HUES6 (cell line): ENCODE measurements at regions not wholly inside any gene's neighbourhood (a gene's known extent, or its start where the extent isn't known, plus 50 kb on each side); places are given as distances from the start of the nearest gene placed in this dataset.

Source experiments
- H3K27ac ChIP-seq: 2 replicates; pipeline ENCODE4 v1.7.0; 2013; ENCODE audit warnings: low read depth, mild to moderate bottlenecking, low read length, inconsistent platforms
- H3K27me3 ChIP-seq: 2 replicates; pipeline ENCODE4 v1.6.1; 2013; ENCODE audit warnings: low read length; ENCODE audit not compliant: control insufficient read depth, insufficient read depth
- H3K36me3 ChIP-seq: 2 replicates; pipeline ENCODE4 v1.6.1; 2013; ENCODE audit warnings: low read length; ENCODE audit not compliant: control insufficient read depth, insufficient read depth
- H3K4me1 ChIP-seq: 2 replicates; pipeline ENCODE4 v1.6.1; 2013; ENCODE audit warnings: low read length; ENCODE audit not compliant: control insufficient read depth, insufficient read depth
- H3K4me3 ChIP-seq: 2 replicates; pipeline ENCODE4 v1.5.1; 2013; ENCODE audit warnings: low read depth, low read length
- H3K9ac ChIP-seq: one replicate; pipeline ENCODE4 v1.6.1; 2013; ENCODE audit warnings: mild to moderate bottlenecking, low read length
- H3K9me3 ChIP-seq: 2 replicates; pipeline ENCODE4 v1.6.1; 2013; ENCODE audit warnings: low read depth, low read length; ENCODE audit not compliant: control insufficient read depth, insufficient read depth

DNA sequence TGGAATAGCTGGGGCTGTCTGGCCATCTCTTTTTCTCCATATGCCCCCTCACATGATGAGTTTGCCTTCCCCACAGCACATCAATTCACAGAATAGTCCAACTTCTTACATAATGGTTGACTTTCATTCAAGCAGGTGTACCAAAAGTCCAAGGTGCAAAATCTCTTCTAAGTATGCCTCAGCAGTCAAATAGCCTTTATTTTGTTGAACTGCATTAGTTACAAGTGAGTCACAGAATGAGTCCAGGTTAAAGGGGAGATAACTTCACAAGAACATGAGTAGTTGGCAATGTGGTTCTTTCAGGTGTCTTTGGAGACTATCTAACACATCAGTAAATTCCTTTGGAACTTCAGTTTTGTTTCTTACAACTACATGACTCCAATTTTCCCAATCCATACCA lies 672.5 kb downstream of the PRELID2 start:
- Histone ChIP-seq H3K27ac (no peak overlapping the region), H3K4me3 (no peak overlapping the region), H3K36me3 (no peaks in the 10 kb centered on the region), H3K4me1 (peaks cover 23% of the 10 kb centered on the region), H3K9me3 (no peaks in the 10 kb centered on the region), H3K9ac (no peak overlapping the region), H3K27me3 (no peaks in the 10 kb centered on the region; the same call in 1 of the 2 replicates)

DNA sequence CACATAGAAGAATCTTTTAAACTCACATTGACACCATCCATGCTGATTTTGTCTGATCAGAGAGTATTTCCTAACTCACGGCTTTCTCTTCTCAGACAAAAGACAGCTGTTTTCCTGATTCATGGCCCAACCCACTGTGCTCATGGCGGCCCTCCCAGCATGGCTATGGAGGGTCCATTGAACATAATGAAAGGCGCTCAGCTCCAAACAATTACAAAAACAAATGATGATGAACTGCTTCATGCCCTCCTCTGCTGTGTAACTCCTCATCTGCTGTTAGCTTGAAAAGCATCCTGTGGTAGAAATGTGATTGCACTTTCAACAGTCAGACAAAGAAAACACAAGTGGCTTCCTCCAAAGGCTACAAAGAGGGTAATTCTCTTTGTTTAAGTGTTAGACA lies 673.8 kb downstream of the PRELID2 start:
- Histone ChIP-seq H3K9ac (no peak overlapping the region), H3K4me1 (peaks cover 23% of the 10 kb centered on the region), H3K36me3 (no peaks in the 10 kb centered on the region), H3K9me3 (no peaks in the 10 kb centered on the region), H3K4me3 (no peak overlapping the region), H3K27ac (no peak overlapping the region), H3K27me3 (no peaks in the 10 kb centered on the region; the same call in 1 of the 2 replicates)

DNA sequence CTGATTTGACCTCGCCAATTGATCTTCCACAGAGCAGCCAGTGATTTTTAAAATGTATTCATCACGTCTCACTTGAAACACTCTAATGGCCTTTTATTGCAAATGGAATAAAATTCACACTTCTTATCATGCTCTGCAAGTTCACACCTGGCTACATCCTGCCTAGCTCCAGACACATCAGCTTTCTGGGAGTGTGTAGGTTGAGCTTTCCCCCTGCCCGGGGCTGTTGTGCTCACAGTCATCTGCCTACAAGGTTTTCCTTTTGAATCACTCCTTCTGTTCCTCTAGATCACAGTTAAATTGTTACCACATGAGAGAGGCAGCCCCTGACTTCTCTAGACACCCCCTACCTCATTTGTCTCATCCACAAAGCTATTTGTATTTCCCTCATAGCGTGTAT lies 674.5 kb downstream of the PRELID2 start:
- no peaks in the 10 kb centered on the region for H3K36me3 ChIP-seq
- no peaks in the 10 kb centered on the region for H3K9me3 ChIP-seq
- H3K27ac ChIP-seq: no peak overlapping the region
- no peak overlapping the region for H3K9ac ChIP-seq
- H3K4me1 ChIP-seq: peaks cover 23% of the 10 kb centered on the region
- H3K27me3 ChIP-seq: no peaks in the 10 kb centered on the region; the same call in 1 of the 2 replicates
- H3K4me3 ChIP-seq: no peak overlapping the region

DNA sequence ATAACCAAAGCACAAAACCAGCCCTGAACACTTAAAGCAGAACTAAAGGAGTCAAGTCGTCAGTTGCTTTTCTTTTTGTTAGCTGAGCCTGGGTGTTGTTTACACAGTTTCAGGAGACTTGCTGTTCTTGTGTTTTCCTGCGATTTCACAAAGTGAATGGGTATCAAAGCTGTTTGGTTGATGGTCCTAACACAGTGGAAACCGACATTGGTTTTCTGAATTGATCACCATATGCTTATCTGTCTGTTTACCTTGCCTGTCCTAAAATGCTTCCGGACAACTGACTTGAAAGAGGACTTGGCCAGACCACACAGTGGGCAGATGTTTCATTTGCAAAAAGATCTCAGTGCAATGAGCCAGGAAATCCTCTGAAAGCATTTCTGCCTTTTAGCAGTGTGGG lies 676.4 kb downstream of the PRELID2 start:
- H3K36me3 ChIP-seq: no peaks in the 10 kb centered on the region
- no peak overlapping the region for H3K27ac ChIP-seq
- no peak overlapping the region for H3K9ac ChIP-seq
- no peaks in the 10 kb centered on the region for H3K9me3 ChIP-seq
- H3K4me3 ChIP-seq: no peak overlapping the region
- H3K4me1 ChIP-seq: peaks cover 23% of the 10 kb centered on the region
- H3K27me3 ChIP-seq: no peaks in the 10 kb centered on the region; the same call in 1 of the 2 replicates

DNA sequence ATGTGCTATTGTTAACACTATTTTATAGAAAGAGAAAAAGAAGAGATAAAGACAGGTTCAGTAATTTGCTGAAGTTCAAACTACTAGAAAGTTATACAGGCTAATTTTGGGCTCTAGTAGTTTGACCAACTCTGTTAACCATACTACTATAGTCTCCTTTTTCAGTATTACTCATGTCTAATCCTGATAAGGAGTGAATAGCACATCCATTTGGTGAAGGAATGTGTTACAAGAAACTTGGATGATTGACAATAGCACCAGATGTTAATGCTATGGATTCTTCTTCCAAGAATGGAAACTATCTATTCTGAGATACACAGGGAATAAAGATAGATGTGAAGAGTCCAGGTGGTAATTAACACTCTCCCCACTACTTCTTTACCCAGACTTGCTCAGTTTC lies 677.3 kb downstream of the PRELID2 start:
- no peaks in the 10 kb centered on the region for H3K9me3 ChIP-seq
- H3K9ac ChIP-seq: no peak overlapping the region
- H3K27ac ChIP-seq: no peak overlapping the region
- no peaks in the 10 kb centered on the region; the same call in 1 of the 2 replicates for H3K27me3 ChIP-seq
- H3K36me3 ChIP-seq: no peaks in the 10 kb centered on the region
- no peak overlapping the region for H3K4me3 ChIP-seq
- H3K4me1 ChIP-seq: peaks cover 23% of the 10 kb centered on the region

DNA sequence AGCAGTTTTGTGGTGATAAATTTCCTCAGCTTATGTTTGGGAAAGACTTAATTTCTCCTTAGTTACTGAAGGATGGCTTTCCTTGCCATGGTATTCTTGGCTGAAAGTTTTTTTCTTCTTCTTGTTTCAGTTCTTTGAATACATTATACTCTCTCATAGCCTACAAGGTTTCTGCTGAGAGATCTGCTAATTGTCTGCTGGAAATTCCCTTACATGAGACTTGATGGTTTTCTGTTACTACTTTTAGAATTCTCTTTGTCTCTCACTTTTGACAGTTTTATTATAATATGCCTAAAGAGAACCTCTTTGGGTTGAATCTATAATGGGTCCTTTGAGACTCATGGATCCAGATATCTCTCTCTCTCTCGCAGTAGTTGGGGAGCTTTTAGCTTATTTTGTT lies 693.6 kb downstream of the PRELID2 start:
- Histone ChIP-seq H3K27ac (no peak overlapping the region), H3K9me3 (no peaks in the 10 kb centered on the region), H3K9ac (no peak overlapping the region), H3K4me3 (no peak overlapping the region), H3K4me1 (peaks cover 4% of the 10 kb centered on the region; the same call in 1 of the 2 replicates), H3K36me3 (no peaks in the 10 kb centered on the region), H3K27me3 (no peaks in the 10 kb centered on the region)

DNA sequence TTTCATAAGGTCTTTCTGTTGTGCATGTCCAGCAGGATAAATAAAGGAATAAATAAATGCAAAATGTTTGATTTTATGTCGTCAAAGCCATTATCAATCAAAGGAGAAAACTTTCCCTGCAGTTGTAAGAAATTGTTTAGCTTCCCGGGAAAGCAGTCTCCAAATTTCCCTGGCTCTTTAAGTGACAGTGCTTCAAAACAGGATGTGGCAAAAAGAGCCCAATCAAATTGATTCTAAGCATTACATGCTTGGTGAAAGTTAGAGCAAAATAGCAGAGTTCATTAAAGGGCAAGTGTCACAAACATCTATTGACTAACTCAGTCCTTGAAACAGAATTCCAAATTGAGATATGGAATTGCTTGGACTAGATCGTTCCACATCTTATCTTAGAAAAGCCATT lies 704.1 kb downstream of the PRELID2 start:
- Histone ChIP-seq H3K4me1 (peaks cover 13% of the 10 kb centered on the region), H3K27ac (no peak overlapping the region), H3K27me3 (no peaks in the 10 kb centered on the region), H3K36me3 (no peaks in the 10 kb centered on the region), H3K9ac (no peak overlapping the region), H3K9me3 (no peaks in the 10 kb centered on the region), H3K4me3 (no peak overlapping the region)

DNA sequence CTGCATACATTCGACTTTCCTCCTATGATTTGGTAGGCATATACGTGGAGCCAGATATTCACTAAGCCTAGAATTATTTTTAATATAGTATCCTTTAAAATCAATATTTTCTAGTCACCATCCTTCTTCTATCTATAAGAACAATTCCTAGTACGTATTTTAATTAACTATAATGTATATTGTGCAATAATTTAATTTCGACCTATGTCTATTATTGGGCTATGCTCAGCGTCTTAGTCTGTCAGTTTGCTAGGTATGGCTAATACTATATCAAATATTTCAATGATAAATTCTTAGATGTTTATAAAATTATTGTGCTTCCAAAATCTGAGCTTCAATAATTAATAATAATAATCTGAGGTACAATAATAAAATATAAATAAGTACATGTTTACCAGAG lies 705.3 kb downstream of the PRELID2 start:
- H3K36me3 ChIP-seq: no peaks in the 10 kb centered on the region
- no peaks in the 10 kb centered on the region for H3K9me3 ChIP-seq
- peaks cover 13% of the 10 kb centered on the region for H3K4me1 ChIP-seq
- H3K9ac ChIP-seq: no peak overlapping the region
- H3K4me3 ChIP-seq: no peak overlapping the region
- no peaks in the 10 kb centered on the region for H3K27me3 ChIP-seq
- H3K27ac ChIP-seq: no peak overlapping the region

DNA sequence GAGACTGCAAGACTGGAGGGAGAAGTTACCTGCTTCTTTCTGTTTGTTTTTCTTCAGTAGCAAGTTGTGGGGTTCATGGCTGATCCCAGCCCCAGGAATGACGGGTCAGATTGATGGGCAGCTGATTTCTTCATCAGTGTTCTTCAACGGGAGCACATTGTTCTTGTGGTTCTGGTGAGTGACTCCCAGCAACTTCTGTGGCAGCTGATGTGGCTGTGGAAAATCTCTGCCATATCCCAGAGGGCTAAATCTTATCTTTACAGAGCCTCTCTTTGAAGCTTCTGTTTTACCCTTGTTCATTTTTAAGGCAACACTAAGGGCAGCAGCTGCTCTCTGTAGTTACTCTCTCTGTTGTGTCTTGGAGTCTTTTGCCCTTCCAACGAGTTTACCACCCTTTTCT lies 710.3 kb downstream of the PRELID2 start:
- Histone ChIP-seq H3K9me3 (no peaks in the 10 kb centered on the region), H3K9ac (no peak overlapping the region), H3K36me3 (no peaks in the 10 kb centered on the region), H3K27ac (no peak overlapping the region), H3K4me1 (no peaks in the 10 kb centered on the region), H3K4me3 (no peak overlapping the region), H3K27me3 (no peaks in the 10 kb centered on the region)

DNA sequence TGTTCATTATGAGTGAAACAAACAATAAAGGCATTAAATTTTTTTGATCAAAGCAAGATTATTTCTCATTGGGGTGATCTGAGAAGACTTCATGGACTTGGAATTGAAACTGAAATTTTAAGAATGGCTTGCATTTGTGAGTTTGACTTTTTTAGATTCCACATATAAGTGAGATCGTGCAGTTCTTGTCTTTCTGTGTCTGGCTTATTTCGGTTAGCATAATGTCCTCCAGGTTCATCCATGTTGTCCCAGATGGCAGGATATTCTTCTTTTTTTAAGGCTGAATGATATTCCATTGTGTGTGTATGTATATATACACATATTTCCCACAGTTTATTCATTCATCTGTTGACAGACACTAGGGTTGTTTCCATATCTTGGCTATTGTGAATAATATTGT lies 716.5 kb downstream of the PRELID2 start:
- no peaks in the 10 kb centered on the region for H3K36me3 ChIP-seq
- H3K9me3 ChIP-seq: no peaks in the 10 kb centered on the region
- H3K4me1 ChIP-seq: no peaks in the 10 kb centered on the region
- H3K4me3 ChIP-seq: no peak overlapping the region
- H3K9ac ChIP-seq: no peak overlapping the region
- no peaks in the 10 kb centered on the region for H3K27me3 ChIP-seq
- no peak overlapping the region for H3K27ac ChIP-seq

DNA sequence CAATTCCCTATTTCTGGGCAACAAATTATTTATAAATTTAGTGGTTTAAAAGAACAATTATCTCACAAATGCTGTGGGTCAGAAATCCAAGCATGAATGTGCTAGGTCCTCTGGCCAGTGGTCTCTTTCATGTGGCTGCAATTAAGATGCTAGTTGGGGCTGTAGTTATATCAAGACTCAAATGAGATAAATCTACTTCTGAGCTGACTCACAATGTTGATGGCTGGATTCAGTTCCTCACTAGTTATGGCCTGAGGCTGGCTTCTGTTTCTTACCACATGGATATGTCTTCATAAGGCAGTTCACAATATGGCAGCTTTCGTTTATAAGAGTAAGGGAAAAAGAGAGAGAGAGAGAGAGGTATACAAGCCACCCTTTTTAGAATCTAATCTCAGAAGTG lies 717.0 kb downstream of the PRELID2 start:
- Histone ChIP-seq H3K9ac (no peak overlapping the region), H3K27me3 (no peaks in the 10 kb centered on the region), H3K4me1 (peaks cover 4% of the 10 kb centered on the region; the same call in 1 of the 2 replicates), H3K27ac (no peak overlapping the region), H3K36me3 (no peaks in the 10 kb centered on the region), H3K9me3 (no peaks in the 10 kb centered on the region), H3K4me3 (no peak overlapping the region)

DNA sequence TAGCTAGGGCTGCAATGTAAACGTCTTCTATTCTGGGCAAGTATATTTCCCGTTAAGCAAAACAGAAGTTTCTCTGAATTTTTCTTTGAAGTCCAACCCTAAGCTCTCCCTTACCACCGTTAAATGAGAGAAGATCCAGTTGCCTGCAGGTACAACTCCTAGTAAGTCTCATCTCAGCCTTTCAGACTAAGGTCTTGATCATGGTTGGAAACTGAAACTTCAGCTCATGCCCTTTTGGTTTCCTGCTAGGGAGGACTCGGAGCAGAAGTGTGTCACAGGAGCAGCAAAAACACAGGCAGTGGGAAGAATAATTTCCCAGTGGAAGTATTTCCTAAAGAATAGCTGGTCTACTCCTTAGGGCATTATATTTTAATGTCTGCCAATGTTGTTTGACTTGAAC lies 717.9 kb downstream of the PRELID2 start:
- Histone ChIP-seq H3K4me3 (no peak overlapping the region), H3K27ac (no peak overlapping the region), H3K27me3 (no peaks in the 10 kb centered on the region), H3K4me1 (peaks cover 11% of the 10 kb centered on the region; the same call in 1 of the 2 replicates), H3K36me3 (no peaks in the 10 kb centered on the region), H3K9me3 (no peaks in the 10 kb centered on the region), H3K9ac (no peak overlapping the region)
